ENCODE measurements at regions not wholly inside any gene's neighbourhood (a gene's known extent, or its start where the extent isn't known, plus 50 kb on each side); places are given as distances from the start of the nearest gene placed in this dataset.
"Not testable (repeated sequence)": the region's sequence is repeated elsewhere in the genome, so short reads cannot be mapped to it uniquely, and the experiment has no call there.

GRCh38 chr7:55265328-55265727 is 99.8 kb upstream of the LANCL2 start:
- not testable (repeated sequence) for TF ChIP-seq CEBPB (IDR thresholded peaks at IDR 0.05; ENCODE audit: low read depth); CTCF (IDR thresholded peaks at IDR 0.05 in 2 of 3, conservative IDR thresholded peaks at IDR 0.05 in 1 of 3; ENCODE audit: borderline replicate concordance in 1 of 3, insufficient read depth in 1 of 3, low read depth in 2 of 3, low read length in 2 of 3); TCF7L2 (IDR thresholded peaks at IDR 0.05; ENCODE audit: borderline replicate concordance, extremely low read depth, insufficient read depth, insufficient read length); YY1 (IDR thresholded peaks at IDR 0.05; ENCODE audit: extremely low read depth, insufficient replicate concordance, low read depth, low read length); CBX3 (IDR thresholded peaks at IDR 0.05; ENCODE audit: low read depth); REST (IDR thresholded peaks at IDR 0.05; ENCODE audit: low read depth); POLR2A (IDR thresholded peaks at IDR 0.05; ENCODE audit: borderline replicate concordance, extremely low read depth, insufficient read depth, insufficient read length)
